ENCODE measurements at regions not wholly inside any gene's neighbourhood (a gene's known extent, or its start where the extent isn't known, plus 50 kb on each side); places are given as distances from the start of the nearest gene placed in this dataset.
A peak's percentile ranks its signal among the peaks of the same experiment; 100 is the strongest.

DNA sequence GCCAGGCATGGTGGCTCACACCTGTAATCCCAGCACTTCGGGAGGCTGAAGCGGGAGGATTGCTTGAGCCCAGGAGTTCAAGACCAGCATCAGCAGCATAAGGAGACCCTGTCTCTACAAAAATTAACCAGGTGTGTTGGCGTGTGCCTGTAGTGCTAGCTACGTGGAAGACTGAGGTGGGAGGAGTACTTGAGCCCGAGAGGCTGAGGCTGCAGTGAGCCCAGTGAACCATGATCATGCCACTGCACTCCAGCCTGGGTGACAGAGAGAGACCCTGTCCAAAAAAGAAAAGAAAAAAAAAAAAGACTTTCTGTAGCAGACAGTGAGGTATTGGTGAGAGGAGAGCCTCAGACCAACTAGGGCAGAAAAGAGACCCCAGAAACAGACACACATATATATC lies 263.8 kb downstream of the XXYLT1 start:
- H3K9ac ChIP-seq (ENCODE audit: low read length) = no peak overlapping the region
- no CpG with 5 or more reads among the region's 5 CpGs for WGBS (ENCODE audit: extremely low coverage, insufficient coverage, insufficient read length)

DNA sequence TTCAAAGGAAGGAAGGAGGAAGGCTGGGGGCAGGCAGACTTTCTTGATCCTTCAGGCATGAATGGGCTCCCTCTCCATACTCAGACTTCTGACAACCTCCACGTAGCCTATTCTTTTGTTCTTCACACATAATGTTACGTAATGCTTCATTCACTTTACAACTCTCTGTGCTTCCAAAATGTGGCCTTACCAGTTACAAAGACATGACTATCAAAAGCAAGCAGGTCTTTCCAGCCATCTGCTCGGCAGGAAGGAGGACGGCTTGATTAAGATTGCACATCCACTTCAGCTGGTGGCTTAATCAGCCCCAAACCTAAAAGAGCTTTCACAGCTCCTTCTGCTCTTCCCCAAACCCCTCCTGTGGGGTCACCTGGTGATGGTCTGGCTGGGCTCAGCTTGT lies 263.2 kb downstream of the XXYLT1 start:
- Histone ChIP-seq H2AFZ (ENCODE audit: insufficient read depth, low read length, poor library complexity) (no peak overlapping the region), H3K9ac (ENCODE audit: low read length) (no peak overlapping the region), H3K4me3 (ENCODE audit: low read depth, low read length) (no peak overlapping the region), H4K91ac (ENCODE audit: low read depth, low read length) (no peak overlapping the region), H3K36me3 (ENCODE audit: control insufficient read depth in 1 of 2, insufficient read depth in 2 of 2, low read length in 2 of 2) (no peaks in the 10 kb centered on the region), H3K14ac (ENCODE audit: low read length) (no peak overlapping the region), H4K12ac (ENCODE audit: low read depth, low read length) (no peak overlapping the region), H2BK12ac (ENCODE audit: low read length) (no peak overlapping the region), H3K4me1 (ENCODE audit: control insufficient read depth in 1 of 2, insufficient read depth in 2 of 2, low read length in 2 of 2) (no peaks in the 10 kb centered on the region), H3K4ac (ENCODE audit: low read depth, low read length) (no peak overlapping the region), H3K27me3 (ENCODE audit: insufficient read depth, low read length) (no peaks in the 10 kb centered on the region), H2BK5ac (ENCODE audit: low read depth, low read length, poor library complexity) (no peak overlapping the region), H3K79me1 (ENCODE audit: low read length) (peaks cover 3% of the 10 kb centered on the region), H2AK5ac (ENCODE audit: low read length) (no peak overlapping the region), H4K8ac (ENCODE audit: low read depth, low read length) (no peak overlapping the region), H3K23ac (ENCODE audit: low read length) (no peak overlapping the region), H2BK120ac (ENCODE audit: insufficient read depth, low read length, poor library complexity) (no peak overlapping the region), H3K79me2 (ENCODE audit: control insufficient read depth, insufficient read depth, low read length, poor library complexity) (no peaks in the 10 kb centered on the region), H3K9me3 (ENCODE audit: insufficient read depth, low read depth, low read length) (peaks cover 7% of the 10 kb centered on the region), H3K4me2 (ENCODE audit: low read length) (no peak overlapping the region), H3K27ac (ENCODE audit: low read depth, low read length) (no peak overlapping the region), H3K18ac (ENCODE audit: low read length) (no peak overlapping the region)
- no CpG with 5 or more reads among the region's 4 CpGs for whole genome bisulfite sequencing (ENCODE audit: extremely low coverage, insufficient coverage, insufficient read length)
- DNase-seq = peak; percentile 5 to 69

More for the DNA sequence above, 263.8 kb downstream of the XXYLT1 start:
- Histone ChIP-seq H3K4me1 (ENCODE audit: control insufficient read depth in 1 of 2, insufficient read depth in 2 of 2, low read length in 2 of 2) (no peaks in the 10 kb centered on the region), H3K4ac (ENCODE audit: low read depth, low read length) (no peak overlapping the region), H3K9me3 (ENCODE audit: insufficient read depth, low read depth, low read length) (peaks cover 7% of the 10 kb centered on the region), H3K36me3 (ENCODE audit: control insufficient read depth in 1 of 2, insufficient read depth in 2 of 2, low read length in 2 of 2) (no peaks in the 10 kb centered on the region), H3K79me2 (ENCODE audit: control insufficient read depth, insufficient read depth, low read length, poor library complexity) (no peaks in the 10 kb centered on the region), H3K4me2 (ENCODE audit: low read length) (no peak overlapping the region), H3K14ac (ENCODE audit: low read length) (no peak overlapping the region), H2AFZ (ENCODE audit: insufficient read depth, low read length, poor library complexity) (no peak overlapping the region), H2BK5ac (ENCODE audit: low read depth, low read length, poor library complexity) (no peak overlapping the region), H3K18ac (ENCODE audit: low read length) (no peak overlapping the region), H3K27me3 (ENCODE audit: insufficient read depth, low read length) (no peaks in the 10 kb centered on the region), H2BK120ac (ENCODE audit: insufficient read depth, low read length, poor library complexity) (no peak overlapping the region), H4K12ac (ENCODE audit: low read depth, low read length) (no peak overlapping the region), H4K91ac (ENCODE audit: low read depth, low read length) (no peak overlapping the region), H3K23ac (ENCODE audit: low read length) (no peak overlapping the region), H2AK5ac (ENCODE audit: low read length) (no peak overlapping the region), H3K4me3 (ENCODE audit: low read depth, low read length) (no peak overlapping the region), H2BK12ac (ENCODE audit: low read length) (no peak overlapping the region), H4K8ac (ENCODE audit: low read depth, low read length) (no peak overlapping the region), H3K27ac (ENCODE audit: low read depth, low read length) (no peak overlapping the region), H3K79me1 (ENCODE audit: low read length) (no peaks in the 10 kb centered on the region)
- no peak for DNase-seq

DNA sequence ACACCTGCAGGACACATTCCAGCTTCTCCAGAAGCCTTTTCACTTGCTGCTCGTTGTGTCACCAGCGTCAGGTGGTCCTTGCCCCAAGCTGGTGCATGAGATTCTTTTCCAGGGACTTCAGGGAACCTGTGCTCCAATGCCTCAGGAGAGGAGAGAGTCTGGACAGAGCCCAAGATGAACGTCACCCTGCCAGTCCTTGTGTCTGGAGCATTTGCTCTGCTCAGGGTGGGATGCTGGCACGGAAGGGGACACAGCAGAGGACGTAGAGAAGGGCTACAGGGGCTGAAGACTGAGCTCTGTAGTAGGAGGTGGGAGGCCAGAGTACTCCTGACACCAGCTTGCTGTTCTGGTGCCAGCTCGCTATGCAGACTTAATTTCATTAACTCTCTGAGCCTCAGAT lies 262.1 kb downstream of the XXYLT1 start:
- Histone ChIP-seq H2AFZ (ENCODE audit: insufficient read depth, low read length, poor library complexity) (no peak overlapping the region), H3K27ac (ENCODE audit: low read depth, low read length) (no peak overlapping the region), H3K18ac (ENCODE audit: low read length) (no peak overlapping the region), H4K91ac (ENCODE audit: low read depth, low read length) (no peak overlapping the region), H4K12ac (ENCODE audit: low read depth, low read length) (no peak overlapping the region), H3K27me3 (ENCODE audit: insufficient read depth, low read length) (no peaks in the 10 kb centered on the region), H3K79me2 (ENCODE audit: control insufficient read depth, insufficient read depth, low read length, poor library complexity) (no peaks in the 10 kb centered on the region), H3K23ac (ENCODE audit: low read length) (no peak overlapping the region), H2BK5ac (ENCODE audit: low read depth, low read length, poor library complexity) (no peak overlapping the region), H3K36me3 (ENCODE audit: control insufficient read depth in 1 of 2, insufficient read depth in 2 of 2, low read length in 2 of 2) (no peaks in the 10 kb centered on the region), H3K14ac (ENCODE audit: low read length) (no peak overlapping the region), H3K9me3 (ENCODE audit: insufficient read depth, low read depth, low read length) (peaks cover 7% of the 10 kb centered on the region), H3K9ac (ENCODE audit: low read length) (no peak overlapping the region), H4K8ac (ENCODE audit: low read depth, low read length) (no peak overlapping the region), H3K79me1 (ENCODE audit: low read length) (peaks cover 3% of the 10 kb centered on the region), H2AK5ac (ENCODE audit: low read length) (no peak overlapping the region), H2BK12ac (ENCODE audit: low read length) (no peak overlapping the region), H3K4me2 (ENCODE audit: low read length) (no peak overlapping the region), H3K4ac (ENCODE audit: low read depth, low read length) (no peak overlapping the region), H3K4me1 (ENCODE audit: control insufficient read depth in 1 of 2, insufficient read depth in 2 of 2, low read length in 2 of 2) (peaks cover 0 to under 1% of the 10 kb centered on the region in 2 experiments), H2BK120ac (ENCODE audit: insufficient read depth, low read length, poor library complexity) (no peak overlapping the region), H3K4me3 (ENCODE audit: low read depth, low read length) (no peak overlapping the region)
- no CpG with 5 or more reads among the region's 6 CpGs for WGBS (ENCODE audit: extremely low coverage, insufficient coverage, insufficient read length)
- DNase-seq = no peak

DNA sequence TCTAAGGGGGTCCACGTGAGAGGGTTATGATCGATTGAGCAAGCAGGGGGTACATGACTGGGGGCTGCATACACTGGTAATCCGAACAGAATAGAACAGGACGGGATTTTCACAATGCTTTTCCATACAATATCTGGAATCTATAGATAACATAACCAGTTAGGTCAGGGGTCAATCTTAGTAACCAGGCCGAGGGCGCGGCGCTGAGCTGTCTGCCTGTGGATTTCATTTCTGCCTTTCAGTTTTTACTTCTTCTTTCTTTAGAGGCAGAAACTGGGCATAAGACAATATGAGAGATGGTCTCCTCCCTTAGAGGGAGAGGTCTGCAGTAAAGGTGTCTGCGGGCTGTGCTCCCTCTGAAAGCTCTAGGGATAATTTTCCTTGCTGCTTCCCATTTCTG lies 261.3 kb downstream of the XXYLT1 start:
- no CpG with 5 or more reads among the region's 9 CpGs for WGBS (ENCODE audit: extremely low coverage, insufficient coverage, insufficient read length)
- no peaks in the 10 kb centered on the region for H3K36me3 ChIP-seq (ENCODE audit: control insufficient read depth in 1 of 2, insufficient read depth in 2 of 2, low read length in 2 of 2)
- no peak overlapping the region for H4K12ac ChIP-seq (ENCODE audit: low read depth, low read length)

More for the DNA sequence above, 261.3 kb downstream of the XXYLT1 start:
- H3K23ac ChIP-seq (ENCODE audit: low read length) = no peak overlapping the region
- no peak overlapping the region for H4K8ac ChIP-seq (ENCODE audit: low read depth, low read length)
- H3K4me2 ChIP-seq (ENCODE audit: low read length) = no peak overlapping the region
- H2BK5ac ChIP-seq (ENCODE audit: low read depth, low read length, poor library complexity) = no peak overlapping the region
- no peak overlapping the region for H3K18ac ChIP-seq (ENCODE audit: low read length)
- H3K27ac ChIP-seq (ENCODE audit: low read depth, low read length) = no peak overlapping the region
- no peaks in the 10 kb centered on the region for H3K79me2 ChIP-seq (ENCODE audit: control insufficient read depth, insufficient read depth, low read length, poor library complexity)
- H4K91ac ChIP-seq (ENCODE audit: low read depth, low read length) = no peak overlapping the region
- no peak for DNase-seq
- H3K9me3 ChIP-seq (ENCODE audit: insufficient read depth, low read depth, low read length) = peaks cover 7% of the 10 kb centered on the region
- no peak overlapping the region for H2AFZ ChIP-seq (ENCODE audit: insufficient read depth, low read length, poor library complexity)
- H3K9ac ChIP-seq (ENCODE audit: low read length) = no peak overlapping the region
- H2BK120ac ChIP-seq (ENCODE audit: insufficient read depth, low read length, poor library complexity) = no peak overlapping the region
- peaks cover 0 to 7% of the 10 kb centered on the region in 2 experiments for H3K4me1 ChIP-seq (ENCODE audit: control insufficient read depth in 1 of 2, insufficient read depth in 2 of 2, low read length in 2 of 2)
- H2AK5ac ChIP-seq (ENCODE audit: low read length) = no peak overlapping the region
- H3K4me3 ChIP-seq (ENCODE audit: low read depth, low read length) = no peak overlapping the region
- H3K27me3 ChIP-seq (ENCODE audit: insufficient read depth, low read length) = no peaks in the 10 kb centered on the region
- H3K79me1 ChIP-seq (ENCODE audit: low read length) = peaks cover 3% of the 10 kb centered on the region
- no peak overlapping the region for H2BK12ac ChIP-seq (ENCODE audit: low read length)
- H3K14ac ChIP-seq (ENCODE audit: low read length) = no peak overlapping the region
- H3K4ac ChIP-seq (ENCODE audit: low read depth, low read length) = no peak overlapping the region
